IPS-NIHi11 (cell line): ENCODE measurements at regions not wholly inside any gene's neighbourhood (a gene's known extent, or its start where the extent isn't known, plus 50 kb on each side); places are given as distances from the start of the nearest gene placed in this dataset.
A peak's percentile ranks its signal among the peaks of the same experiment; 100 is the strongest.

ENCODE experiments used
- DNase-seq: peaks from one replicate; pipeline ENCODE4 v3.0.0; 2012; ENCODE audit warnings: mixed read lengths, low spot score

DNA sequence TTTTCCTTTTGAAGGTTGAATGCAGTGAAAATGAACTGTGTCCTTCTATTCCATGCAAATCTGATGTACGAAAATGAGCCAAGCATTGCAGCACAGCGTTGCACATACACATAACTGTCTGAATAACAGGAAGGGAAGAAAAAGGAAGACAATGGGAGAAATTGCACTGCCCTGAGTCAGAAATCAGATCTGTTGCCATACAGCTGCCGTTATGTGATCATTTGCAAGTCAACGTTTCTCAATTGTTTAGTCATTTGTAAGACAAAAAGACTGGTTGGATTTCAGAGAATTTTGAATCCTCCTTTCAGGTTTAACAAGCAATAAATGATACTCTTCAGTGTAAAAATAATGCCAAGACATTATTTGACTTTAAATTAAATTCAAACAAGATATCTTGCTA lies 284.1 kb downstream of the DSEL start:
- DNase-seq: peak; percentile 14

DNA sequence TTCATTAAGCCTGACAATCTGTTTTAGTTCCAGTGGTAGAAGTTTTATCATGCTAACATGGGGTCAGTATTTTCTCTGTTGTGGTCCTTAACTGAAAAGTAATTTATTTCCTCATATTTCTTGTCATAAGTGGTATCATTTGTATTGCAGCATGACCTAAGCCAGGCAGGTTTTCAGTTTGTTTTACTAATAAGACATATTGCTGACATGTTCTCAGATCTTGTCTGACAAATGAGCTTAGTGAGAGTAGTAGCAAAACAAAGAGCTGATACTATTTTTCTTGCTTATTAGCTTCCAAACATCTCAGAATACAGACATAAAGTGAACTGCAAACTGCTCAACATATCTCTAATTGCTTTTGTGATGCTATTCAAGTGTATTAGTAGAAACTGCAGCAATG lies 293.6 kb downstream of the DSEL start:
- no peak for DNase-seq

DNA sequence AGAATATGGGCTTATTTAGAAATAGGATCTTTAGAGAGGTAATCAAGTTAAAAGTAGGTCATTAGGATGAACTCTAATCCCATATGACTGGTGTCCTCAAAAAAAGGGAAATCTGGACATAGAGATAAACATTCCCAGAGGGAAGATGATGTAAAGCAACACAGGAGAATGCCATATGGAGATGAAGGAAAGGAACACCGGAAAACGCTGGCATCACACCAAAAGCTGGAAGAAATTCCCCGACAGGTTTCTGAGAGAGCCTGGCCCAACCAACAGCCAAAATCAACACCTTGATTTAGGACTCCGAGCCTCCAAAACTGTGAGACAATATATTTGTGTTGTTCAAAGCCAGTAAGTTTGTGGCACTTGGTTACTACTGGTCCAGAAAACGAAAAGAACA lies 296.7 kb downstream of the DSEL start:
- DNase-seq: no peak

DNA sequence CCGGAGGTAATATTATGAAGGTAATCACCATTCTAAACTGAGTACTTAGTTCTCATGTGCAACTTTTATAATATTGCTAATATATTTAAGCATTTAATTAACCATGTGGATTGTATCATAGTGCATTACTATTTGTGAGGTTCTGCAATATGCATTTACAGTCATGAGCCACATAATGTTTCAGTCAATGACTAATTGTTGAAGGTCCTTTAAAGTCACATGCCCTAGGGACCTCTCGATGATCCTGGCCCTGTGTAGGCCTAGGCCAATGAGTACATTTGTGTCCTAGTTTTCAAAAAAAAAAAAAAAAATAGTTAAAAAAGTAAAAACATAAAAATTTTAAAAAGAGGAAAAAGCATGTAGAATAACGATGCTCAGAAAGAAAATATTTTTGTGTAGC lies 298.0 kb downstream of the DSEL start:
- DNase-seq: no peak

DNA sequence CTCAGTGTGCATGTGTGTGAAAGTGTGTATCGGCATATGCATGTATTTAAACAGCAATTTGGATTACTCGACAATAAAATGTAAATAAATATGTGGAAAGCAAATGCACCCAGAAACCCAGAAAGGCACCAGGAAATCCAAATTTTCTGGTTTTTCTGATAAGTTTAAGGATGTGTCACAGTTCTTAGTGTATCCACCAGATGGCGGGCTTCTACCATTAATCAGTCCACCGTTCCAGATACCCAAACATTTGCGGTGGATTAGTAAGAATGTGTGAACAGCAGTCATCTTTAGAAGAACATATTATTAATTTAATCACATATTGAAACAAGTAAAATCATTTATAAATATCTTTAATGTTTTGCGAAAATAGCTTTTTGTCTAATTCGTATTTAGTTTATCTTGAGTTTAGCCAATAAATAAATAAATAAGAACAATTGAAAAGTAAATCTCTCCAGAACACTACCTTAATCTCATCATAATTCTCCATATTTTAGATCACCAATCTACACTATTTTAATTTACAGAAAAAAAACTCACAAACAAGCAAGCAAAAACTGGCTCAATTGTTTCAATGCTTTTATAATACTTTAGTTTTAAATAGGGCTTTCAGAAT lies 298.9 kb downstream of the DSEL start:
- DNase-seq: peak; percentile 35

DNA sequence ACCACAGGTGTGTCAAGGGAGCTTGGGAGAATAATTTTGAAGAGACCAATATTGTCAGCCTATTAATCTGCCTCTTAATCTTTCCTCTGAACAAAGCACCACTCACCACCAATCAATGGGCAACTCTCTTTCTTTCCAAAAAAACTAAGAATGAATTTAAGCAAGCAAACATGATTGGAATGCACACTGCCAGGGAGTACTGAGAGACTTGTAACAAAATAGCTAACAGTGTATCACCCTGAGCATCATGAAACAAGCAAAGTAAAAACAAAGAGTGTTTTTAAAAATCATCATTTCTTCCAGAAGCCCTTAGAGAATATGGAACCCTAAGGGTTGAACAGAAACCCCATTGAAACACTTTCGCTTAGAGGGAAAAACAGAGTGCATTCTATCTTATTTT lies 299.7 kb downstream of the DSEL start:
- DNase-seq: no peak

DNA sequence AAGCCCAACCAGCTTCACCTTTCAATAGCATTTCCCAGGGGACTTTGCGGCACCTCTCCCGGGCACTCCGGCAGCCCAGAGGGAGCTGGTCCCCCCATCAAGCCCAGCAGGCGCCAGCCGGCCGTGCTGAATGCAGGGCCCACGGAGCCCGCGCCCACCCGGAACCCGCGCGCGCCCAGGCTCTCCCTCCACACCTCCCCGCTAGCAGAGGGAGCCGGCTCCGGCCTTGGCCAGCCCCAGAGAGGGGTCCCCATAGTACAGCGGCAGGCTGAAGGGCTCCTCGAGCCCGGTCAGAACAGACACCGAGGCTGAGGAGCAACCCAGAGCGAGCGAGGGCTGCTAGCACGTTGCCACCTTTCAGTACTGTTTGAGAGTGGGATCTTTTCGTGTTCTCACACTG lies 300.8 kb downstream of the DSEL start:
- no peak for DNase-seq

DNA sequence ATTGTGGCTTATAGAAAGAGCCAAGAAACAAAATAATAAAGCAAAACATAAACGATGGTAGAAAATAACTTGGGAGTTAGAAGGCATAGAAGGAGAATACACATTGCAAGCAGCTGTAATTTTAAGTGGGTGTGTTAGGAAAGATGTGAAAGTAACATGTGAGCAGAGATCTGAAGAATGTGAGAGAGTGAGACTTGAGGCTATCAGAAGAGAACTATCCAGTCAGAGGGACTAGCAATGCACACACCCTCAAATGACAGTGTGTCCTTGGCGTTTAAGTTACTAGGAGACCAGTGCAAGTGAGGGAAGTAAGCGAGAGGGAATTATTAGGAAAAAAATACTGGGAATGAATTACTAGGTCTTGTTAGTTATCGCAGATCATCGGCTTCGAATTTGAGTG lies 304.9 kb downstream of the DSEL start:
- no peak for DNase-seq

DNA sequence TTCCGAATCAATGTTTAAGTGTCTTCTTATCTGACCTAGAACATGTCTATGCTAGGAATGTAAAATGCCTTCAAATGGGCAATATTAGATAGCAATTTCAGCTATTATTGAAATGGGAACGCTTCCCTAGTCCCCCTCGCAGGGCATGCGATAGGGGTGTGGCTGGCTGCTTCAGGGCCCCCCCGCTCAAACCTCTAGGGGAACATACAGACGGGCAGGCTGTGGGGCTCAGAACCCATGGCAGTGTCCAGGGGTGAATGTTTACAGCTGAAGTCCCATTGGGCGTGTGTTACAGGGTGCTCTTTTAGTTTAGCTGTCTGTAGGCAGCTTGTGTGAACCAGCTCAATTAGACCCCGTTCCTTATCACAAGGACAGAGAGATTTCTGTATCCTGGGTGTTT lies 315.9 kb downstream of the DSEL start:
- no peak for DNase-seq

DNA sequence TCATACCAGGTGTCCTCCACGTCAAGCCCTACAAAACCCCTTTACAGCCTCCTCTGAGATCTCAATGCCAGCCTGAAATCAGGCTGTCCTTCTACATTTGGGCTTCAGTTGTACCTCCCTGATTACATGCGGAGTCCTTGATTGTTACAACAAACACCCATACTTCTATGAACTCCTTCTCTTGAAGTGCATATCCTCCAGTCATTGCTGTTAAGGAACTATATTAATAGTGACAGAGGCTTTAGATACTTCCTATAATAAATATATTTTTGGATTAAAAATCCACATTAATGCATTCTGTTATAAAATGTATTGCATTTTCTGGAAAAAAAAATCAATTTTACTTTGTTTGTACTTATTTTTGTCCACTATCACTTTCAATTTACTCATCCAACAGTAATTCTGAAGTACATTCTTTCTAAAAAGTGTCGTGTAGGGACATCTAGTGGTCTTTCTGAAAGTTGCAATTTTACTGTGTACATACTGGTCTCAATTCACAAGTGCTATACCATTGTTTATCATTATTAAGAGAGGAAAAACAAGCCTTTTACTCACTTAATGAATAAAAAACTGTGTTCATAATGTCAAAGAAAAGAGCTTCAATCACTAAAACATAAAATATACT lies 316.4 kb downstream of the DSEL start:
- peak; percentile 18 for DNase-seq

DNA sequence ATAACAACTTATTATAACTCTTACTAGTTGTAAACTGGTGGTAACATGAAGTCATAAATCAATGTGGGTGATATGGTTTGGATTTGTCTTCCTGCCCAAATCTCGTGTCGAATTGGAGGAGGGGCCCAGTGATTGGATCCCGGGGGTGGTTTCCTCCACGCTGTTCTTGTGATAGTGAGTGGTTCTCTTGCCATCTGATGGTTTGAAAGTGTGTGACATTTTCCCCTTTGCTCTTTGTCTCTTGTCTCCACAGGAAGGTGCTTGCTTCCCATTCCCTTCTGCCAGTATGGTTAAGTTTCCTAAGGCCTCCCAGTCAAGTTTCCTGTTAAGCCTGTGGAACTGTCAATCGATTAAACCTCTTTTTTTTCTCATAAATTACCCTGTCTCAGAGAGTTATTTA lies 321.6 kb downstream of the DSEL start:
- no peak for DNase-seq

DNA sequence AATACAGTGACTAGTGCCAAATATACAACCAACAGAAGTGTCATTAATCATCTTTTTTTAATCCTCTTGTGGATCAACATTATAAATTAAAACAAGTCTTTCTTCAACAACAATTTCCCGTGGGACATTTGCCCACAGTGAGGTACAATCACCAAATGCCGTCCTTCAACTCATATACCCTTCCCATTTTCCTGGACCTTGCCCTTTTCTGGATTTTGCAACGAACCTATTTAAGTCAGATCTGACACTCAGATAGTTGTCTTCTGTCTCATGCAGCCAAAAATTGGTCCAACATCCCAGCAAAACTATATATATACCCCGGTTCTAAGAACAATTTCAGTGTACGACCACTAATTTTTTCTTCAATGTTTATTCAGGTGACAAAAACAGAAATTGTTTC lies 324.0 kb downstream of the DSEL start:
- DNase-seq: no peak

DNA sequence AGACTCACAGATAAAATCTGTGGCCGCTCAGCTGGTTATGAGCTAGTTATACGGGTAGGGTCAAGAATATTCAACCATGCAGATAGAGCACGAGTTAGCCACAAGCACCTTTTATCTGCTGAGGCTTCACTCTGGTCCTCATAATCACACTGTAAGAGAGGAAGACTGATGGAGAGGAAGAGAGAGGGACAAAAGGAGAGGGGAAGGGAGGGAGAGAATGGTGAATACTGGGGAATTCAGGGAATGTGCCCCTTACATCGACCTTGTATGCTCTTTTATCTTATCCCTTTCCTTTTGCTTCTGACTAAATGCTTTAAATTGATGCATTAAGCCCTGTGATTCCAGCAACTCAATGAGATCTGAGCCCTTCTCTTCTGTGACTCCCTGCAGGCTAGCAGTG lies 333.1 kb downstream of the DSEL start:
- DNase-seq: peak; percentile 16

DNA sequence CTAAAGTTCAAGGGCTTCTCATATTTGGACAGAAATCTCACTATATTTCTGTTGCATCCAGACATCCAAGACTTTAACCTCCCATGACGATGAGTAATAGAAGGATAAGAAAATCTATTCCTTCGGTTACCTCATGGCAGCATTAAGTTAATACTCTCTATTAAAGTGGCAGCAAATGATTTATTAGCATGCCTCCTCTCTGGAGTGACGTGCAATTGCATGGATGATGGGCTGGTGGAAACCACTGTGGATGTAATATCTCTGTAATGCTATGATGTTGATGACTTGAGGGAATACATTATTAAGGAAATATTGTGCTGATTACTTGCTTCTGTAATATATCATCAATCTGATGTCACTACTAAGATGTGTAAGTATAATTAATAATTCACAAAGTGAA lies 336.8 kb downstream of the DSEL start:
- DNase-seq: no peak

DNA sequence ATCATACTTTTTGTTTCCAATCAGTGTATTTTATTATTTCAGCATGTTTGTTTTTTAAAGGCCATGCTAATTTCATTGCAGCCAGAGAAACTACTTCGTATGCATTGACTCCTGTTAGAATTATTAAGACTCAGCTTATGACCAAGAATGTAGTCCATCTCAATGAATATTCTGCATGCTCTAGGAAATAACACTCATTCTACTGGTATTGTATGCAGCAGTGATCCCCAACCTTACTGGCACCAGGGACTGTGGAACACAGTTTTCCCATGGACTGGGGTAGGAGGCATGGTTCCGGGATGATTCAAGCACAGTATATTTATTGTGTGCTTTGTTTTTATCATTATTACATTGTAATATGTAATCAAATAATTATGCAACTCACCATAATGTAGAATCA lies 356.9 kb downstream of the DSEL start:
- no peak for DNase-seq

DNA sequence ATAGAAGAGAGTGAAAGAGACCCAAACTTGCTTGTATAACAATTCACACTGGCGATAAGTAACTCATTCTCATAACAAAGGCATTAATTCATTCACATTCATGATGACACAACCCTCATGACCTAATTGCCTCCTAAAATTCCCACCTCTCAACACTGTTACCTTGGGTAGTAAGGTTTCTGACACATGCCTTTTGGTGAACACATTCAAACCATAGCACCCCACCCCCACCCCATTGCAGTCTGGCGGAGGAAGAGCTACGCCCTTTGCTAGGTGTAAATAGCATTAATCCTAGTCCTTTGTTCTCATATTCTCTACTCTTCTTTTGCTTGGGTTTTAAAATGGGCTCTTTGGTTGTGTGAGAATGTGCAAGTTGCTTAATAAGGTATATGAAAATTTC lies 361.5 kb downstream of the DSEL start:
- no peak for DNase-seq

DNA sequence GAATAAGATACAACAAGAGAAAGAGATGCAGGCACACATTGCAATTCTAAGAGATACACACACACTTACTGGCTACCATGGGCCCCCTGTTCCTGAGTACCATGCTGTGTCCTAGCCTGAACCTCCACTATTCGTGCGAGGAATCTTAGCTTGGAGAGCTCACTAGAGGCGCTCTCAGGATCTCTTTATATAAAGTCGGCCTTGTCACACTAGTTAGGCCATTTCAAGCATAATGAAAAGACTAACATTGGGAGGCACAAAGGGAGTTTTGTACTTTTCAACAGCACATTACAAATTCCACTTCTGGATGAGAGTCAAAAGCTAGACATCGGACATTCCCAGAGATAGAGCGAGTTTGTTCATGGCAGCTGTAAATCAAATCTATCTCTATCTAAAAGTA lies 365.2 kb downstream of the DSEL start:
- peak; percentile 15 for DNase-seq

DNA sequence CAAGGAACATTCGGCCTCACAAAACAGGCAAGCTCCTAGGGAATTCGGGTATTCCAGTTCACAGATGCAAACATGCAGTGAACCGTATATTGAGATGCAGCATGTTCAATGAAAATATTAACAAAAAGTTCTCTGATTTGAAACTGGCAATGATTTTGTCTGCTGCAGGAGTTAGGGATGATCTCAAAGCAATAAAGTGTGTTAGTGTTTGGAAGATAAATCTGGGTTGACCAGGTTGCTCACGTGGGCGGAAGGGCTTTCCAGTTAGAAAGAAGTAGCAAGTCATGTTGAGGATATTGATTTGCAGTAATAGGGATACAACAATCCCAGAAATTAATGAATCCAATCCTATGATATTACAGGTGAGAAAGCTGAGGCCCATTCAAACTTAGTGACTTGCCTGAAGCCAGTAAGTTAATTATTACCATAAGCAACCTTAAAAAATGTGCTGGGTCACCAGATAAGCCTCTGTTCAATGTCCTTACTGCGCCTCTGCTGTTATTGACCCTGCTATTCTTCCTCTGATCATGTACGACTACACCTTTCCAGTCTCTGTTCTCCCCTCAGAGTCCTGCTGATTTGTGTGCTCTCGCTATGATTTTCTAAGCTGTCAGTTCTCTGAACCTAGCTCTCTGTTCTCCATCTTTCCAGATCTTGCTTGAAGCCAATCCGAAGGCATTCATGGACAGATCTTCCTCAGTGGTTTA lies 370.8 kb downstream of the DSEL start:
- DNase-seq: no peak

DNA sequence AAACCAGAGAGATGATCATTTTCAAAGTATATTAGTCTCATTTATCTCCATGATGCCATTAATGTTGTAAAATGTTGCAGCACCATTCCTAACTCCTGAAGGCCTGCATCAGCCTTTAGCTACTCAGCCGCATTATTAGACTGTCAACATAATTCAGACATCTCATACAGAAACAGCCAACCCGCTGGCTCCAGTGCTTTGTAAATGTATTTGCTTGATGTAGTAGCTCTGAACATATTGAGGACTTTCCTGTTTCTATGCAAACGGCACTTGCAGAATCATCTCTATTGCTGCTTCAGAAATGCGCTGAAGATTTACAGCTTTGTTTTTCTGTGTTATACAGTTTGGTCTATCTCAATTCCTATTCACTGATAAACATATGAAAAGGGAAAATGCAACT lies 372.2 kb downstream of the DSEL start:
- no peak for DNase-seq

DNA sequence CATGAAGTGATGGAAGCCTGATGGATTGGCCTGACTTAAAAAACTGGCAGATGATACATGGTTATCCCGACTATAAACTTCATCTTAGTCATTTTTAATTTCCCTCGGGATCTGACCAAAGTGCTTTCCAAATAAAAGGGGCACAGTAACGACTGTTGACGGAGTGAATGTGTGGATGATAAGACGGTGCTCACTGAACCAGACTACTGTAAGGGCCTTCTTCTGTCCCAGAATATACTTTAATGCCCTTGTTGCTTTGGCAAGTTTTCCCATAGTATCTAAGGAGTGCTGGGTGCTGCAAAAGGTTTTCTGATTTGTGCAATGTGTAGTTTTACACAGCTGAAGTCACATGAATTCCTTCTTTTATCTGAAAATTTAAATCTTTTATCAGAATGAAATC lies 373.5 kb downstream of the DSEL start:
- no peak for DNase-seq

DNA sequence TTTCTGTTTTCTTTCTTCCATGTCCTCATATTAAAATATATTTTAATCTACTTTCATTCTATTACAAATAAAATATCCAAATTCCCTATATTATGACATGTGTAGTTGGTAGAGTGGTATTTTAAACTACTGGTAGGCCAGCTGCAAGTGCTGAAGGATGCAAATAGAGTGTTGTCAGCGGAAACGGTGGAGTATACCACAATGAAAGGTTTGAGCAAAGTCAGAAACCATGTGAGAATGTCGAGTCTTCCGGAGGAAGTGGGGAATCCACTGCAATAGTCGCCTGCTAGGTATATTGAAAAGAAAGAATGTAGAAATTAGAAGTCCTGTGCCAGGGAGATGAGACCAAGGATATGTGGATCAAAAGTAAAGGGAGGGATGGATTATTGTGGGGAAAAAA lies 373.9 kb downstream of the DSEL start:
- DNase-seq: no peak

DNA sequence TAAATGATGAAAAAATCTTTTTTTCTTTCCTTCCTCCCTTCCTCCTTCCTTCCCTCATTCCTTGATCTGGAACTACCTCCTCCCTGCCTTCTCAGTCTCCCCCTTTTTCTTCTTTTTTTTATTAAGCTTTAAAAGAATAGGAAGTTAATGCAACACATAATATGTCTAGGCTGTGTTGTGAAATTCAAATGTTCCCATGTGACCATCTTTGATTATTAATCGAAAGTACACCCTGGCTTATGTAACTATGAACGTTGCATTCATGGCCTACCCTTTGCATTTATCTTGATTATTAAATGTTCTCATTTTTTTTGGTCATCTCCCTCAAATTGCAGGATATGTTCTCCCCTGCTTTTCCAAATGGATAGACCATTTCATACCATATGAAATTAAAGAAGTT lies 376.0 kb downstream of the DSEL start:
- no peak for DNase-seq

DNA sequence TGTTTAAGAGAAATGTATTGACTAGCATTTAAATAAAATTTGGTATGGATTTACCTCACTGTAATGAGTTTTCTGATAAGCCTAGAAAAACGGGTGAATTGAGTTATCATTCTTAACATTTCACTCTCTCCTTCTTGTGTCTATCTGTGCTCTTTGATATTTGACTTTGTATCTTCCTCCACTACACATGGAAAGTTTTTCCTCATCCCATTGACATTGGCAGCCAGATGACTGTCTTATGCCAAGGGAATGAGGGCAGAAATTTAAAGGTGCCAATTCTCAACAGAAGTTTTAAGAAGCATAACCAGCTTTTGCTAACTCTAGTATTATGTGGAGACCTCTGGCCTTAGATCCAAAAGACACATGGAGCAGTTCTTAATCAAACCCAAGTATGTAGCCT lies 376.6 kb downstream of the DSEL start:
- DNase-seq: no peak

DNA sequence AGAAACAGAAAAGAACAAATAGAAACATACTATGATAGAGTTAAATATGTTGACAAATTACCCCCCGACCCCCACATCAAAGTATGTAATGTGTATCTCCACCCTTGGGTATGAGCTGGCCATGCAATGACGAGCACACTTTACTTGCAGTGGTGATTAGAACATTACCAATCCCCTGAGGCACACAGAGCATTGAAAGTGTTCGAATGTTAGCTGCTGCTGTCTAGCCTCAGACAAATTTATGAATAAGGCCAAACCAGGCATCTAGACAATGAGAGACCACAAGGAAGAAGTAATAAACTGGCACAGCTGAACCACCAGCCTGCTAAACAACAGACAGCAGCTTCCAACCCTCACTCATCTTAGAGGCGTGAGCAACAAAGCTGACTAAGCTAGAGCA lies 380.5 kb downstream of the DSEL start:
- DNase-seq: no peak
